GM20000 (cell line): ENCODE measurements at regions not wholly inside any gene's neighbourhood (a gene's known extent, or its start where the extent isn't known, plus 50 kb on each side); places are given as distances from the start of the nearest gene placed in this dataset.

ENCODE experiments used
- DNase-seq: peaks from one replicate; pipeline ENCODE4 v3.0.0; 2012; ENCODE audit warnings: low spot score
- TF ChIP-seq, protein P1 (sequence below): IDR thresholded peaks from 2 replicates; pipeline ENCODE4 v1.5.1; 2012; ENCODE audit warnings: mild to moderate bottlenecking, control low read depth; ENCODE audit errors: extremely low read depth, missing control alignments

DNA sequence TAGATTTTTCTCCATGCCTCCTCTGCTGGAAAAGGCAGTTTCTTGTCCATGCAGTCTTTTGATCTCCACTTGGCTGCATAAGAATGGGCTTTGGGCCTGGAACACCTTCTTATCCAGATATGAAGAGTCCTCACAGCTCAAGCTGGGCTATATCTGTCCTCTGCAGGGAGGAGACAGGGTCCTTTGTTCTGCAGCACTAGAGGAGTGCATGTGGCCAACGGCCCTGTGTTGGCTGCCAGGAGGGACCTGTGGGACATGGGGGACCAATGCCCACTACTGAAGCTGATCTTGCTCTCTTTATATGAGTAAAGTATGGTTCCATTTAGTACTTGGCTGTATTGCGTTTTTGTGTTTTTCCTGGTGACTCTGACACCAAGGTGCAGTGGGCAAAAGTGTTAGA lies 157.3 kb upstream of the ABI3BP start:
- no peak for DNase-seq
- TF ChIP-seq, protein P1, sequence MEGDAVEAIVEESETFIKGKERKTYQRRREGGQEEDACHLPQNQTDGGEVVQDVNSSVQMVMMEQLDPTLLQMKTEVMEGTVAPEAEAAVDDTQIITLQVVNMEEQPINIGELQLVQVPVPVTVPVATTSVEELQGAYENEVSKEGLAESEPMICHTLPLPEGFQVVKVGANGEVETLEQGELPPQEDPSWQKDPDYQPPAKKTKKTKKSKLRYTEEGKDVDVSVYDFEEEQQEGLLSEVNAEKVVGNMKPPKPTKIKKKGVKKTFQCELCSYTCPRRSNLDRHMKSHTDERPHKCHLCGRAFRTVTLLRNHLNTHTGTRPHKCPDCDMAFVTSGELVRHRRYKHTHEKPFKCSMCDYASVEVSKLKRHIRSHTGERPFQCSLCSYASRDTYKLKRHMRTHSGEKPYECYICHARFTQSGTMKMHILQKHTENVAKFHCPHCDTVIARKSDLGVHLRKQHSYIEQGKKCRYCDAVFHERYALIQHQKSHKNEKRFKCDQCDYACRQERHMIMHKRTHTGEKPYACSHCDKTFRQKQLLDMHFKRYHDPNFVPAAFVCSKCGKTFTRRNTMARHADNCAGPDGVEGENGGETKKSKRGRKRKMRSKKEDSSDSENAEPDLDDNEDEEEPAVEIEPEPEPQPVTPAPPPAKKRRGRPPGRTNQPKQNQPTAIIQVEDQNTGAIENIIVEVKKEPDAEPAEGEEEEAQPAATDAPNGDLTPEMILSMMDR, result no peak

DNA sequence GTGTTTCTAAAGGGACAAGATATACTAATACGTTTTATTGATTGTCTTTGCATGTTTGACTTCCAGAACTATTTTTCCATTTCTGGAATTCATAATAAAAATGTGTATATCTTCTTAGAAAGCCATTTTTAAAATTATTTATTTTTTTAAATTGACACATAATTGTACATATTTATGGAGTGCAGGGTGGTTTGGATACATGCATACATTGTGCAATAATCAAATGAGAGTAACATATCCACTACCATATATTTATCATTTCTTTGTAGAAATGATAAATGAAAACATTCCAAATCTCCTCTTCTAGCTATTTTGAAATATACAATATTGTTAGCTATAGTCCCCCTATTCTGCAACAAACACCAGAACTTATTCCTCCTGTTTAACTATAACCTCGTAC lies 156.5 kb upstream of the ABI3BP start:
- DNase-seq, result no peak
- TF ChIP-seq, protein P1, result no peak

DNA sequence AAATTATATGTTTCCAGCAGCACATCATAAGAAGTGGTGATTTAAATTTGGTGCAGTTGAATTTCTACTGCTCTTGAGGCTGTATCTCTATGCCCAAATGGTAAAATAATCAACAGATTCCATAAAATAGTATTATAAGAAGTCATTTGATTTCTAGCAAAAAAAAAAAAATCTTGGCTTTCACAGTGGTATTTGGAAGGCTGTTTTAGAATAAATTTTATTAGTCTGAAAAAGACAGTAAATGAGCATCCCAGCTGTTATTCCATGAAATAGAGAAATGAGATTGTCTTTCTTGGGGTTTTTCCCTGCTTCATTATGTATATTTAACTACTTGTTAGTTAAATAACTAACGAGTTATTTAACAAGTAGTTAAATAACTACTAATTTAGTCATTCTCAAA lies 156.0 kb upstream of the ABI3BP start:
- DNase-seq, result no peak
- TF ChIP-seq, protein P1, result no peak

DNA sequence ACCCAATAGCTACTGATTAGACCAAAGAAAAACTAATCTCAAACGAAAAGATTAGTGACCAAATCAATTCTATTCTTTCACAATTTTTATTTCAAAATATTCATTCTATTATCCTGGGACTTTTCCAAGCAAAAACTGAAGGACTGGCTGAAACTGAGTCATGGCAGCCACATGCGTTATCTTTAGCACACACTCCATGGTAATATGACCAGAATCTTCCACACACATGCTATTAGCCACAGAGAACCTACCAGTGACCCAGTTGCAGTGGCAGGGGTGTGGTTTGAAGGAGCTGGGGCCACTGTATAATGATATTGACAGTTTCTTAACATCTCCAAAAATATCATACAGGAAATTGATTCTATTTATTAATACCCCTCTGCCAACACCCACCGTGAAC lies 154.8 kb upstream of the ABI3BP start:
- no peak for DNase-seq
- TF ChIP-seq, protein P1, result no peak

DNA sequence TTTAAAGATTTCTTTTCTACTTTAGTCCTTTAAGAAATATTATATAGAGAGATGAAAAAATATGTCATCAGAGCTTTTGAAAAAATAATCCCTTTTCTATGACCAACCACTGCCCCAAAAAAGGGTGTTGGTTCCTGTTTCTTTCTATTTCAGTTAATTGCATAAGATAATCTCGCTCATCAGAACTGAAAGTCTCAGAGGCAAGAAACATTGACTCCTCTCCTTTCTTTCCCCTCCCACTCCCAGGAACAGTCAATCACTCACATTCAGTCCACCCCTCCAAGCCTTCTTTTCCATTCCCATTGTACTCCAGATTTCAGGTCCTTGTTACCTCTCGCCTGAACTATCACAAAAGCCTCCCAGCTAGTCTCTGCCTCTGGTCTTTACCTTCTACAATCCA lies 153.7 kb upstream of the ABI3BP start:
- TF ChIP-seq, protein P1, result no peak
- no peak for DNase-seq

DNA sequence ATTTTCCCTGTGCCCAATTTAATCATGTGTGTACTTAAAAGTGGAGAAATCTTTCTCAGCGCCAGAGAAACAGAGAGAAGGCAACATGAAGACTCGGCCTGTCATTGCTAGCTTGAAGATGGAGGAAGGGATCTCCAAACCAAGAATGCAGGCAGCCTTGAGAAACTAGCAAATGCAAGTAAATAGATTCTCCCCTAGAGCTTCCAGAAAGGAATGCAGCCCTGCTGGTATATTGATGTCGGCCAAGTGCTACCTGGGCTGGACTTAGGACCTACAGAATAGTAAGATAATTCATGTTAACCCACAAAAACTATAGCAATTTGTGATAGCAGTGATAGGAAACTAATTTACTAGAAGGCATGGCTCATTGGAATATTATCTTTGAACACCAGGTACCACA lies 150.9 kb upstream of the ABI3BP start:
- DNase-seq, result no peak
- TF ChIP-seq, protein P1, result no peak

DNA sequence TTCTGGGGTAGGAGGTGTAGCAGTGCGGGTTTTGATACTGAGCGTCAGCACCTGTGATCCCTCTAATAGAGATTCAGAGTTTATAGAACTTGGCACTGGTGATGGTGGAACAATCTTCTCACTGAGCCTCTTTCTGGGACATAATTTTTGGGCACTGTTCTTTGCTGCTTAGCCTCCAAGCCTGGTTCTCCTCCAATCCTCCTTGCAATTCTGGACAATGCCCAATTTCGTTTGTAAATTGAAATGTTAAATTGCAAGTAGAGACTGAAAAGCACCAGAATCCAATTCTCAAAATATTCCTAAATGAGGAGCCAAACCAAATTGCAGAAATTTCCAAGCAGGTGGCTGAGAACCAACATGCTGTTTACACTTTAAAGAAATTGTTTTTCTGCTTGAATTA lies 149.8 kb upstream of the ABI3BP start:
- no peak for DNase-seq
- TF ChIP-seq, protein P1, result no peak
